GM12891 (cell line): ENCODE measurements at regions not wholly inside any gene's neighbourhood (a gene's known extent, or its start where the extent isn't known, plus 50 kb on each side); places are given as distances from the start of the nearest gene placed in this dataset.
"Not testable (repeated sequence)": the region's sequence is repeated elsewhere in the genome, so short reads cannot be mapped to it uniquely, and the experiment has no call there.

Experiments
- DNase-seq: peaks from one replicate; pipeline ENCODE4 v3.0.0; 2011; ENCODE audit warnings: low spot score; ENCODE audit not compliant: insufficient read length
- FAIRE-seq: peaks from 2 replicates; lab custom pipeline; 2011; peaks lifted over from hg19 to GRCh38; lab: Jason Lieb, UNC

GRCh38 chr7:63580536-63581300, 417.9 kb upstream of the ZNF722 start:
- DNase-seq, FAIRE-seq: not testable (repeated sequence)

- DNase-seq, FAIRE-seq: not testable (repeated sequence)
Observed at GRCh38 chr7:63582771-63583170, 415.9 kb upstream of the ZNF722 start.

GRCh38 chr7:63587151-63587853, 411.3 kb upstream of the ZNF722 start:
- not testable (repeated sequence) for FAIRE-seq, DNase-seq

- DNase-seq, FAIRE-seq: not testable (repeated sequence)
Observed at GRCh38 chr7:63591249-63591648, 407.4 kb upstream of the ZNF722 start.

GRCh38 chr7:63603812-63604211, 394.8 kb upstream of the ZNF722 start:
- not testable (repeated sequence) for FAIRE-seq, DNase-seq

- not testable (repeated sequence) for FAIRE-seq, DNase-seq
Observed at GRCh38 chr7:63604853-63605252, 393.8 kb upstream of the ZNF722 start.

- not testable (repeated sequence) for DNase-seq, FAIRE-seq
Observed at GRCh38 chr7:63617595-63617994, 381.1 kb upstream of the ZNF722 start.

- not testable (repeated sequence) for DNase-seq, FAIRE-seq
Observed at GRCh38 chr7:63620169-63620735, 378.4 kb upstream of the ZNF722 start.

GRCh38 chr7:63627590-63628485, 370.8 kb upstream of the ZNF722 start:
- not testable (repeated sequence) for DNase-seq, FAIRE-seq

- DNase-seq, FAIRE-seq: not testable (repeated sequence)
Observed at GRCh38 chr7:63629024-63629423, 369.6 kb upstream of the ZNF722 start.

GRCh38 chr7:63636585-63636984, 362.1 kb upstream of the ZNF722 start:
- FAIRE-seq, DNase-seq: not testable (repeated sequence)

- DNase-seq, FAIRE-seq: not testable (repeated sequence)
Observed at GRCh38 chr7:63665553-63665952, 333.1 kb upstream of the ZNF722 start.

- FAIRE-seq: not testable (repeated sequence)
Observed at GRCh38 chr7:63691408-63691807, 307.2 kb upstream of the ZNF722 start.

GRCh38 chr7:63694296-63694695, 304.4 kb upstream of the ZNF722 start:
- FAIRE-seq, DNase-seq: not testable (repeated sequence)

More at GRCh38 chr7:63691408-63691807, 307.2 kb upstream of the ZNF722 start:
- DNase-seq: not testable (repeated sequence)
